ENCODE measurements at regions not wholly inside any gene's neighbourhood (a gene's known extent, or its start where the extent isn't known, plus 50 kb on each side); places are given as distances from the start of the nearest gene placed in this dataset.

DNA sequence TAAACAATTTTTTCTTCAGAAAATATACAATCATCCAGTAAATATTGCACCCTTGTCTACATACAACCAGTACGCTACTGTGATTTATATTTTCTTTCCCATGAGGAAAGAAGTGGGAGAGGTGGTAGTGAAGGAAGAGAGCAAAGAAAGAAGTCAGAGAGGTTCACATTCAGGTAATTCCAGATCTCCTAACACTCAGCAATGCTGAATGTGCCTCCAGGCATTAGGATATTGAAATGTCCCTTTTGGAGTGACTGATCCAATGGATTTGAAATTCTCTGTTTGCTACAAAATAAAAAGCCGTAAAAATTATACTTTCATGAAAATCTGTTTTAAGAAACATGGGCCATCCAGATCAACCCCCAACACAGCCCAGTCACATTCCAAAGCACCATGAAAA, 211.9 kb upstream of the NR3C2 start:
- H3K79me2 ChIP-seq (ENCODE audit: low read length), result no peaks in the 10 kb centered on the region
- no peaks in the 10 kb centered on the region for H3K36me3 ChIP-seq (replicated peaks; ENCODE audit: low read depth, low read length)
- TF ChIP-seq, protein P1, sequence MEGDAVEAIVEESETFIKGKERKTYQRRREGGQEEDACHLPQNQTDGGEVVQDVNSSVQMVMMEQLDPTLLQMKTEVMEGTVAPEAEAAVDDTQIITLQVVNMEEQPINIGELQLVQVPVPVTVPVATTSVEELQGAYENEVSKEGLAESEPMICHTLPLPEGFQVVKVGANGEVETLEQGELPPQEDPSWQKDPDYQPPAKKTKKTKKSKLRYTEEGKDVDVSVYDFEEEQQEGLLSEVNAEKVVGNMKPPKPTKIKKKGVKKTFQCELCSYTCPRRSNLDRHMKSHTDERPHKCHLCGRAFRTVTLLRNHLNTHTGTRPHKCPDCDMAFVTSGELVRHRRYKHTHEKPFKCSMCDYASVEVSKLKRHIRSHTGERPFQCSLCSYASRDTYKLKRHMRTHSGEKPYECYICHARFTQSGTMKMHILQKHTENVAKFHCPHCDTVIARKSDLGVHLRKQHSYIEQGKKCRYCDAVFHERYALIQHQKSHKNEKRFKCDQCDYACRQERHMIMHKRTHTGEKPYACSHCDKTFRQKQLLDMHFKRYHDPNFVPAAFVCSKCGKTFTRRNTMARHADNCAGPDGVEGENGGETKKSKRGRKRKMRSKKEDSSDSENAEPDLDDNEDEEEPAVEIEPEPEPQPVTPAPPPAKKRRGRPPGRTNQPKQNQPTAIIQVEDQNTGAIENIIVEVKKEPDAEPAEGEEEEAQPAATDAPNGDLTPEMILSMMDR (IDR thresholded peaks at IDR 0.05; ENCODE audit: low read depth, low read length), result no peak
- no peak for TF ChIP-seq EZH2phosphoT487 (IDR thresholded peaks at IDR 0.05; ENCODE audit: low read depth)
- no peak overlapping the region for H2AFZ ChIP-seq (ENCODE audit: low read depth, low read length)
- no peaks in the 10 kb centered on the region for H3K27me3 ChIP-seq (ENCODE audit: low read depth, low read length)
- H4K20me1 ChIP-seq (ENCODE audit: insufficient read depth, low read length), result no peaks in the 10 kb centered on the region
- no peaks in the 10 kb centered on the region for H3K9me3 ChIP-seq (ENCODE audit: insufficient read depth, low read length)
- no peak overlapping the region for H3K27ac ChIP-seq (ENCODE audit: low read length)
- H3K9ac ChIP-seq (ENCODE audit: low read length), result no peak overlapping the region
- no peaks in the 10 kb centered on the region for H3K4me1 ChIP-seq (ENCODE audit: low read length)
- no peak overlapping the region for H3K4me3 ChIP-seq (ENCODE audit: low read length)
- H3K4me2 ChIP-seq (ENCODE audit: low read length), result no peak overlapping the region

DNA sequence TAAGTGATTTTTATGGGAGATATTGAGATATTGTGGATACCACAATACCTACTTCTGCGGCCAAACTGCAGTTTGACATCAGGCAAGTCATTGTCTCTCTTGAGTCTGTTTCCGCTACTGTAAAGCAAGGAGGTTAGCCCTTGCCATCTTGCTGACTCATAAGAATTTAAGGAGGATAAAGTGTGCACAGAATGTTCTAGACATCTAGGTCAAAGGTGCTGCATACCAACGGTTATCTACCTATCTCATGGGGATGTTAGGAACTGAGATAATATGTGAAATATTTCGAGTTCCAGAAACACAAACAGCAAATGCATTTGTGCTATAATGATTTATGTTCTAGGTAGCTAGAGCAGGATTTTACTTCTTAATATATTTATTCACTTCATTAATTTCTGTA, 211.5 kb upstream of the NR3C2 start:
- no peak overlapping the region for H3K27ac ChIP-seq (ENCODE audit: low read length)
- H3K4me1 ChIP-seq (ENCODE audit: low read length), result no peaks in the 10 kb centered on the region
- H3K4me2 ChIP-seq (ENCODE audit: low read length), result no peak overlapping the region

DNA sequence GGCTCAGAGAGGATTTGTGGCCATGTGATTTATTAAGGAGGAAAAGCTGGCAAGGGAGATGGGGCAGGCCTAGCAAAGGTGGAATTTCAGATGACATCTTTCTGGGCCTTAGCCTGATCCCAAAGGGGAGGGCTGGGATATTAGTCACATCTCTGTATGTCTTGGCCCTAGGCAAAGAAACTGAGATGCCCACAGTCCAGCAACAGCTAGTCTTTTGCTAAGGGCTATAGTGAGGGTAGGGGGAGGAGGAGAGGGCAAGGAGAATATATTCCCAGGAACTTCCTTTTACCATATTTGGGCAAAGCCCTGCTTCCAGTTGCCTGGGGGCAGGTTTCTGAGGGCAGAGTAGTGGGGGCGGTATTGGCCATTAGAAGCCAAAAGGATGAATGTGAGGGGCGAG, 209.8 kb upstream of the NR3C2 start:
- H2AFZ ChIP-seq (ENCODE audit: low read depth, low read length), result no peak overlapping the region
- no peaks in the 10 kb centered on the region for H3K36me3 ChIP-seq (replicated peaks; ENCODE audit: low read depth, low read length)
- no peak overlapping the region for H3K9ac ChIP-seq (ENCODE audit: low read length)
- no peaks in the 10 kb centered on the region for H3K4me1 ChIP-seq (ENCODE audit: low read length)
- no peaks in the 10 kb centered on the region for H3K9me3 ChIP-seq (ENCODE audit: insufficient read depth, low read length)
- H3K27me3 ChIP-seq (ENCODE audit: low read depth, low read length), result no peaks in the 10 kb centered on the region
- H3K4me2 ChIP-seq (ENCODE audit: low read length), result no peak overlapping the region
- no peak overlapping the region for H3K27ac ChIP-seq (ENCODE audit: low read length)
- H4K20me1 ChIP-seq (ENCODE audit: insufficient read depth, low read length), result no peaks in the 10 kb centered on the region
- H3K79me2 ChIP-seq (ENCODE audit: low read length), result no peaks in the 10 kb centered on the region
- no peak overlapping the region for H3K4me3 ChIP-seq (ENCODE audit: low read length)
- no peak for TF ChIP-seq EZH2phosphoT487 (IDR thresholded peaks at IDR 0.05; ENCODE audit: low read depth)
- TF ChIP-seq, protein P1 (IDR thresholded peaks at IDR 0.05; ENCODE audit: low read depth, low read length), result no peak

More for the DNA sequence above, 211.5 kb upstream of the NR3C2 start:
- Histone ChIP-seq H2AFZ (ENCODE audit: low read depth, low read length) (no peak overlapping the region), H3K9ac (ENCODE audit: low read length) (no peak overlapping the region), H3K79me2 (ENCODE audit: low read length) (no peaks in the 10 kb centered on the region), H3K27me3 (ENCODE audit: low read depth, low read length) (no peaks in the 10 kb centered on the region), H3K9me3 (ENCODE audit: insufficient read depth, low read length) (no peaks in the 10 kb centered on the region), H4K20me1 (ENCODE audit: insufficient read depth, low read length) (no peaks in the 10 kb centered on the region), H3K36me3 (replicated peaks; ENCODE audit: low read depth, low read length) (no peaks in the 10 kb centered on the region), H3K4me3 (ENCODE audit: low read length) (no peak overlapping the region)
- TF ChIP-seq, protein P1 (IDR thresholded peaks at IDR 0.05; ENCODE audit: low read depth, low read length), result no peak
- TF ChIP-seq EZH2phosphoT487 (IDR thresholded peaks at IDR 0.05; ENCODE audit: low read depth), result no peak

DNA sequence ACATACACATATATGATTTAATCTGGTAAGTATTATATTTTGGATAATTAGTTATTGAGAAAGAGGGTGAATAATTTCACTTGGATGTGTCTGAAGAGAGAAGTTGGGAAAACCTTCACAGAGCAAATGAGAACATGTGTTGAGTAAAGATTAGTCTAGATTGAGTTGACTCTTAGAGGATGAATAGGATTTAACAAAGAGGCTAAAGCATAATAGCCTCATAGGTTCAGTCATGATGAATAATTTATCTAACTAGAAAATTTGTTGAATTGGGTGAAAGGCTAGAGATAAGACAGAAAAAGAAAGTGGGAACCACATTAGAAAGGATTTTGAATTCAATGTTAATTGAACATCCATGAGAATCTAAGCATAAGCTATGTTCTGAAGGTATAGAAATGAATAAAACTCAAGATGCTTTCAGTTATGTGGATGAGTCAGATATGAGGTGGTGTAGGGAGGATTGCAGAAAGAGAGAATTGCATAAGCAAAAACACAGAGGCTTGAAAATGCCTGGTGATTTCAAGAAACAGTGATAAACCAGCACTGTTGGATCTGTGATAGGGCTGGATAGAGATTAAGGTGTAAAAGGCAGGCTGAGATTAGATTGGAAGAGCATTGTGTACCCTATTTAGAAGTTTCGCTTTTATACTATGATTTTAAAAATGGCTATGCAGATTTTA, 207.6 kb upstream of the NR3C2 start:
- H3K36me3 ChIP-seq (replicated peaks; ENCODE audit: low read depth, low read length), result no peaks in the 10 kb centered on the region
- H3K9me3 ChIP-seq (ENCODE audit: insufficient read depth, low read length), result no peaks in the 10 kb centered on the region
- H3K27me3 ChIP-seq (ENCODE audit: low read depth, low read length), result no peaks in the 10 kb centered on the region
- no peak overlapping the region for H3K4me2 ChIP-seq (ENCODE audit: low read length)
- H2AFZ ChIP-seq (ENCODE audit: low read depth, low read length), result no peak overlapping the region
- no peaks in the 10 kb centered on the region for H3K4me1 ChIP-seq (ENCODE audit: low read length)
- H3K4me3 ChIP-seq (ENCODE audit: low read length), result no peak overlapping the region
- H3K9ac ChIP-seq (ENCODE audit: low read length), result no peak overlapping the region
- H3K79me2 ChIP-seq (ENCODE audit: low read length), result no peaks in the 10 kb centered on the region
- H4K20me1 ChIP-seq (ENCODE audit: insufficient read depth, low read length), result no peaks in the 10 kb centered on the region
- TF ChIP-seq, protein P1 (IDR thresholded peaks at IDR 0.05; ENCODE audit: low read depth, low read length), result no peak
- no peak for TF ChIP-seq EZH2phosphoT487 (IDR thresholded peaks at IDR 0.05; ENCODE audit: low read depth)
- H3K27ac ChIP-seq (ENCODE audit: low read length), result no peak overlapping the region

Data from OCI-LY3 (cell line).